Occipital lobe (tissue), 1 donor: ENCODE measurements at regions not wholly inside any gene's neighbourhood (a gene's known extent, or its start where the extent isn't known, plus 50 kb on each side); places are given as distances from the start of the nearest gene placed in this dataset.
"Not testable (repeated sequence)": the region's sequence is repeated elsewhere in the genome, so short reads cannot be mapped to it uniquely, and the experiment has no call there.

Source experiments
- DNase-seq: peaks from one replicate; lab custom pipeline; 2025; lab: John Stamatoyannopoulos, UW

GRCh38 chr2:2646433-2647051 lies 315.5 kb upstream of the MYT1L start:
- DNase-seq = no peak

DNA sequence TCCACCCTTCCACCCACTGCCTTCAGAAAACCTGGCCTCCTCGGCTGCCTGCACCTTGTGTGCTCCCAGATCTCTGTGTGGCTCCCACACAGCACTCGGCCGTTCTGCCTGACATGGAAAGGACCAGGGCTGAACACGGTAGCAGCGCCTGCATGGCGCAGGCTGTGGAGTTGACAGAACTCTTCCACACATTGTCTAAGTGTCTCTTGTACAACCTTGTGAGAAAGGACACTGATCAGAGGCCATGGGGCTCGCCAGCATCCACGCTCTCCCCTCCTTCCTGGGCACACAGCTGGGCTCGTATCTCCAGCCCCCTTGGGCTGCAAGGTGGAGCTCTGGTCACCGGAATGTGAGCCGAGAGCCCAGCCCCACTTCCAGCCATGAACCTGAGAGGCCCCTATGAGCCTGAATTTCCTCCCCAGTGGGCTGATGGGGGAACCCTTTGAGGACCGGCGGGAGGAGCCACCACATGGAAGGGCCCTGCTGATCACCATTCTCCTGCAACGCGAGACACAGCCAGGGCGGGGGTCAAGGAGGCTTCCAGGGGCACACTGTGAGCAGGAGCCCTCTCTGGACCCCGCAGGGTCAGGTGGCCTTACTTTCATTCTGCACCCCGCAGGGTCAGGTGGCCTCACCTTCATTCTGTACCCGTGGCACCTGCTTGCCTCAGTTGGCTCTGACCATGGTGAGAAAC lies 314.2 kb upstream of the MYT1L start:
- no peak for DNase-seq

DNA sequence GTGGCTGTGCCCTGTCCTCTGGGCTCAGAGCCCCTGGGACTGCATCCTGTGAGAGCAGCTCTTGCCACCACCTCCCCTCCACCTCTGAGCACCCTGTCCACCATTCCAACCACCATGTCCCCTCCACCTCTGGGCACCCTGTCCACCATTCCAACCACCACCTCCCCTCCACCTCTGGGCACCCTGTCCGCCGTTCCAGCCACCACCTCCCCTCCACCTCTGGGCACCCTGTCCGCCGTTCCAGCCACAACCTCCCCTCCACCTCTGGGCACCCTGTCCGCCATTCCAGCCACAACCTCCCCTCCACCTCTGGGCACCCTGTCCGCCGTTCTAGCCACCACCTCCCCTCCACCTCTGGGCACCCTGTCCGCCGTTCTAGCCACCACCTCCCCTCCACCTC lies 313.7 kb upstream of the MYT1L start:
- DNase-seq = not testable (repeated sequence)

- no peak for DNase-seq
Measured at GRCh38 chr2:2644040-2644439, 313.0 kb upstream of the MYT1L start.

DNA sequence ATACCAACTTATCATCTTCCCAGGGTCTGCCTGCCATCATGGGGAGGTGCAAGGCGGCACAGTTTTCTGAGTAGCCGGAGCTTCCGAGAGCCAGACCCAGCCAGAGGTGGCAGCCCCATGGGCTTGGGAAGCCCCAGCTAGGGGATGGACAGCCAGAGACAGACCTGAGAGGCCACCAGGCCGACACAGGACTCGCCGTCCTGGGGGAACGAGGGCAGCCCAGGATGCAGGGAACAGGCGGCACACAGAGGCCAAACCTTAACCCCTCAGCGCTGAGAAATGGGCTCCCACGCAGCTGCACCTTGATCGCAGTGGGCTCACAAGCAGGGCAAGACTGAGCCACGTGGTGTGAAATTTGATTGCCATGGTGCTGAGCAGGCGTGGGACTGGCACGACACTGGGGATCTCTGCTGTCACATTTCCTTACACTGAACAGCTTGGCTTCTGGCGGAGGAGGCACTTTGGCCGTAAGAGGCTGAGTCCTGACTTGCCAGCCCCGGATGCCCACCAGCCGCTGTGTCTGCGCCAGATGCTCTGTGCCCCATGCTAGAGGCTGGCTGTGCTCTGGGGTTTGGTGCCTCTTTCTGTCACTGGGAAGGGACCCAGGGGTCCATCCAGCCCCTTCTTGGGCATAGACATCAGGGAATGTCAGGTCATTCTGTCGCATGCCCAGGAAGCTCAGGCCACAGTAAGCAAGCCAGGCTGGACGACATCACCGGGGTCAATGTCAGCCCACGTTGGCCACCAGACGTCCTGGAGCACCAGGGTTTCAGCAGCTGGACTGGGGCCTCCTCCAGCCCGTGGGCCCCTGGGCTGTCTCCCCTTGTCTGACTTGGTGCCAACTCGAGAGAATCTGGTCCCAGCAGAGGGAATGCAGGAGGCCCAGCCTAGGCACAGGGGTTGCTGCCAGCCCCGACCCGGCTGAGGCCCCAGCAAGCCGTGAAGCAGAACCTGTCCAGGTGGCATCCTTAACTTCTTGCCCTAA lies 312.1 kb upstream of the MYT1L start:
- DNase-seq = no peak

- DNase-seq = no peak
Measured at GRCh38 chr2:2641541-2642410, 310.7 kb upstream of the MYT1L start.

DNA sequence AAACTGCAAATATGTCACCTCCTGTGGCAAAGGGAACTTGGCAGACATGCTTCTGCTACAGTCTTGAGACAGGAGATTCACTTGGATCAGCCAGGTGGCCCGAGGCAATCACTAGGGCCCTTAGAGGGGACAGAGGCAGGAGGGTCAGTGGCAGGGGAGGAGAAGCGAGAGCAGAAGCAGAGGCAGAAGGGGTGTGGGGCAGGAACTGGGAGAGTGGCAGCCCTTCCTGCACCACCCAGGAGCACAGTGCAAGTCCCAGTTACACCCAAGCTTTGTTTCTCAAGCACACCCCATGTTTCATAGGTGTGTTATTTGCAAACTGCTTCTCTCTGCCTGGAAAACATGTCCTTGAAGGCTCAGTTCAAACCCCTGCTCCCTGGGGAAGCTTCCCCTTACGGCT lies 309.7 kb upstream of the MYT1L start:
- no peak for DNase-seq

GRCh38 chr2:2640371-2640770 lies 309.3 kb upstream of the MYT1L start:
- no peak for DNase-seq

DNA sequence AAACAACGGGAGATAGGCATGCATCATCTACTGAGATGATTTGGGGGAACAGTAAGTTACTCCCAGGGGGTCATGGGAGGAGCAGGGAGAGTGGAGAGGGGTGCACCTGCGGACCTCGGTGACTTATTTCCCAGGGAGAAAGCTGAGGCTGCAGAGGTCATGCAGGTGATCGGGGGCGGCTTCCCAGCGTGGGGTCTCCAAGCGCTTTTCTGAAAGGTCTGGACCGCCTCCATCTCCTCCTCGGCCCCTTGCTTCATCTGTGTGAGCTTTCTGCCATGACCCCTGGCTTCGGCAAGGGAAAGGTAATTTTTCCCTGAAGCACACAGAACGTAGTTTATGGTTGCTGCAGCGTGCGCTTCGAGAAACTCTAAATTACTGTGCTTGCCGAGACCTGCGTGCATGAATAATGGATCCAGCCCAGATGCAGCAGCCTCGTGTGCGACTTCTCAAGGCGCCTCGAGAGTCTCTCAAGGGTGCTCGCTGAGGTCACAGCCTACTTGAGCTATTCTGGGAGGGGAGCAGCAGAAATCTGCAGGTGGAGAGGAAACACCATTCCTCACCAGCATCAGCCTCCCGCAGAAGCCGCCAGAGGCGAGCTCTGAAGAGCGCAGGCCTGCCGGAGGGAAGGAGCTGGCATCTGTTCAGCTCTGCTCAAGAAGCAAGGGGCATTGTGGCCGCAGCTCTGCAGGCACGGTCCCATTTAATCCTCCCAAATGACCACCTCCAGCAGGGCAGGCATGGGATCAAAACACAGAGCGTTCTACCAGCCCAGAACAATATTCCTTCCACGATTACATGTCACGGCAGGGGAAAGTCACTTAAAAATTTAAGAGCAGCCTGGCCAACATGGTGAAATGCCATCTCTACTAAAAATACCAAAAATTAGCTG lies 308.4 kb upstream of the MYT1L start:
- no peak for DNase-seq

DNA sequence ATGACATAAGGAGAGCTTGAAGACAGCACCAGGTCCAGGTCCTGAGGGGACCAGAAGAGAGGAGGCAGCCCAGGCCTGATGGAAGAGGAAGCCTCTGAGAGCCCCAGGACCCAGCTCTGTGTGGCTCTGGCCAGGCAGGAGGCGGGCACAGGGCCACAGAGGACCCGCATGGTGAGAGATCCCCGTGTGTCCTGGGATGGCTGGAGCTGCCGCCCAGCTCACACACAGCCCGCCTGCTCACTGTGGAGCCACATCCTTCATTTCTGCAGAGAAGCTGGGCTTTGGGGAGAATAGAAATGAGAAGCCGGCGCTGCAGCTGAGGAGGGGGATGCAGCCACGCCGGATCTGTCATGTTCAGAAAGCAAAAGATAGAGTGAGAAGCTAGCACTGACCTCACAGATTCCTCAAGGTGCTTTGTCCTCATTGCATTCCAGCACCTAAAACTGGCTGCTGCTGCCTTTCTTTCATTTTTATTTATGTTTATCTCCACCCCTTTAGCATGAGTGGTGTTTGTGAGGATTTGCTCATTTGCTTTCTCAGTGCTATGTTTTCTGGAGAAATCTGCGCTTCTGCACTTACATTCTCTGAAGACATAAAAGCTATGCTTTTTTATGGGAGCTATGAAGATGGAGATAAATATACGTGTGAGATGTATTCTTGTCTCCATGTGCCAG lies 307.6 kb upstream of the MYT1L start:
- no peak for DNase-seq

DNA sequence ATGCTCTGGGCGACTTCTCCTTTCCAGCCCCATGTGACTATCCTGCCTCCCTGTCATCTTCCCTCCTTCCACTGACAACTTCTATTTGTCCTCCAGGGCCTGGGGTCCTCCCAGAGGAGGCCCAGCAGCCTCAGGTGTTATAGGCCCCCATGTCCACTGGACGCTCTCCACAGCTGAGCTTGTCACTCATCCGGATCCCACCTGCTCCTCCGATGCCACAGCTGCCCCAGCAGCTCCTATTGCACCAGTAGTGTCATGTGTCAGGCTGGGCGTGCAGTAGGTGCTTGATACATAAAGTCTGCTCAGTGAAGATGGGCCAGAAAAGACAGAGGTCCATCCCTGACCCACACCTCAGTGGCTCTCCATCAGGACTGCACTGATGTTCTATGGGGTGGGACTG lies 305.7 kb upstream of the MYT1L start:
- no peak for DNase-seq

- no peak for DNase-seq
Measured at GRCh38 chr2:2635025-2635528, 304.0 kb upstream of the MYT1L start.

DNA sequence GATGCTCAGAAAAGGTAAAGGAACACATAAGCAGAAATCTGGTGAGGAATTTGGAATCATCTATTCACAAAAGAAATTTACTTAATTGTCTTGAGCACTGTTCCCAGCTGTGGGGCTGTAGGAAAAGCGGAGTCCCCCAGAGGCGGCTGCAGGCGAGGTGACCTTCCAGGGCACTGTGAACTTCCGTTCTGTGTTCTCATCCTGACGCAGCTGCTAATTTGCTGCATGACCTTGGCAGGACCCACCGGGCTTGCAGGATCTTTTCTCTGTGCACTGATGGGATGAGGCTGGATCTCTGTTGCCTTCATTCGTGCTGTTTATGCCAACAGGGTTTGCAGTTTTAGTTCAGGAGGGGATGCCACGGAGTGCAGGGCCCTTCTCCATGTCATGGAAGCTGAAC lies 301.9 kb upstream of the MYT1L start:
- no peak for DNase-seq

- DNase-seq = no peak
Measured at GRCh38 chr2:2623939-2624338, 292.9 kb upstream of the MYT1L start.

- DNase-seq = no peak
Measured at GRCh38 chr2:2621855-2622254, 290.8 kb upstream of the MYT1L start.

DNA sequence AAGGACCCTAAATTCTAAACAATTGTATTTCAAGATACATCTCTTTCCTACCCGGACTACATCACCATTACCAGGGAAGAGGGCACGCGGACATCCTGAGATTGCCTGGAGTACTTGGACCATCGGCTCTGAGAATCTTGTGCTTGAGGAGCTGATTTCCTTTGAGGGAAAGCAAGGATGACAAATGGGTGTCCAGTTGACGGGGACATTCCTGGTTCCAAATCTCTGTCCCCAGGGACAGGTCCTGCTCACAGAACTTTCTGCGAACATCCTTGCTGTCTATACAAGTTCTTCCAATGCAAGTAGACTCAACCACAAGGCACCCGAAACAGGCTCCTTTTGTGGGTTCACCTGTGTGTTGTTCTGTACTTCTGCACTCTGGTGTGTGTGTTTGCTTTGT lies 289.5 kb upstream of the MYT1L start:
- DNase-seq = no peak

GRCh38 chr2:2619995-2620394 lies 288.9 kb upstream of the MYT1L start:
- no peak for DNase-seq

GRCh38 chr2:2614452-2614851 lies 283.4 kb upstream of the MYT1L start:
- no peak for DNase-seq
